22Rv1 (cell line): ENCODE measurements at regions not wholly inside any gene's neighbourhood (a gene's known extent, or its start where the extent isn't known, plus 50 kb on each side); places are given as distances from the start of the nearest gene placed in this dataset.
"Not testable (repeated sequence)": the region's sequence is repeated elsewhere in the genome, so short reads cannot be mapped to it uniquely, and the experiment has no call there.

Source experiments
- H3K27ac ChIP-seq: fragments of 450-650 bp; 2 replicates; pipeline ENCODE4 v1.5.1; 2017
- ZFX ChIP-seq: fragments of 450-650 bp; IDR thresholded peaks from 2 replicates; pipeline ENCODE4 v1.6.1; 2017; ENCODE audit warnings: antibody characterized with exemption, borderline replicate concordance
- TF ChIP-seq, protein P1 (sequence below): fragments of 450-650 bp; IDR thresholded peaks from 2 replicates; pipeline ENCODE4 v1.5.1; 2017; ENCODE audit warnings: mild to moderate bottlenecking

DNA sequence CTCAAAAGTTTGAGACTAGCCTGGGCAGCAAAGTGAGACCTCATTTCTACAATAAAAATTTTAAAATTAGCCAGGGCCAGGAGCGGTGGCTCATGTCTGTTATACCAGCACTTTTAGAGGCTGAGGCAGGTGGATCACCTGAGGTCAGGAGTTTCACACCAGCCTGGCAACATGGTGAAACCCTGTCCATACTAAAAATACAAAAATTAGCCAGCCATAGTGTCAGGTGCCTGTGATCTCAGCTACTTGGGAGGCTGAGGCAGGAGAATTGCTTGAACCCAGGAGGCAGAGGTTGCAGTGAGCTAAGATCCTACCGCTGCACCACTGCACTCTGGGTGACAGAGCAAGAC is 85.1 kb upstream of the MAP4 start:
- not testable (repeated sequence) for H3K27ac ChIP-seq

DNA sequence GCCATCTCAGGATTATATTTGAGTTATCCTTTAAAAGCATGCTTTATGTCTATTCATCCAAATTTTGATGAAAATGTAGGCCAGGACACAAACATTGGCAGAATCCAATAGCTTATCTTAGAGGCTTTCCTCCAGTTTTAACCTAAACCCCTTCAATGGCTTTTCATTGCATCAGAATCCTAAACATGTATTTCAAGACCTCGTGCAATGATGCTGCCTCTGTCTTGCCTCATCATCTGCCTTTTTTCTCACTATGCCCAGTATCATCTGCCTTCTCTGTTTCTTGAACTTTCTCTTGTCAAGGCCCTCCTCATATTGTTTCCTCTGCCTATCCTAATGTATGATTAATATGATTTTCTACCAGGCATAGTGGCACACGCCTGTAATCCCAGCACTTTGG is 76.1 kb upstream of the MAP4 start:
- H3K27ac ChIP-seq = no peak overlapping the region
- TF ChIP-seq ZFX = no peak
- TF ChIP-seq, protein P1, sequence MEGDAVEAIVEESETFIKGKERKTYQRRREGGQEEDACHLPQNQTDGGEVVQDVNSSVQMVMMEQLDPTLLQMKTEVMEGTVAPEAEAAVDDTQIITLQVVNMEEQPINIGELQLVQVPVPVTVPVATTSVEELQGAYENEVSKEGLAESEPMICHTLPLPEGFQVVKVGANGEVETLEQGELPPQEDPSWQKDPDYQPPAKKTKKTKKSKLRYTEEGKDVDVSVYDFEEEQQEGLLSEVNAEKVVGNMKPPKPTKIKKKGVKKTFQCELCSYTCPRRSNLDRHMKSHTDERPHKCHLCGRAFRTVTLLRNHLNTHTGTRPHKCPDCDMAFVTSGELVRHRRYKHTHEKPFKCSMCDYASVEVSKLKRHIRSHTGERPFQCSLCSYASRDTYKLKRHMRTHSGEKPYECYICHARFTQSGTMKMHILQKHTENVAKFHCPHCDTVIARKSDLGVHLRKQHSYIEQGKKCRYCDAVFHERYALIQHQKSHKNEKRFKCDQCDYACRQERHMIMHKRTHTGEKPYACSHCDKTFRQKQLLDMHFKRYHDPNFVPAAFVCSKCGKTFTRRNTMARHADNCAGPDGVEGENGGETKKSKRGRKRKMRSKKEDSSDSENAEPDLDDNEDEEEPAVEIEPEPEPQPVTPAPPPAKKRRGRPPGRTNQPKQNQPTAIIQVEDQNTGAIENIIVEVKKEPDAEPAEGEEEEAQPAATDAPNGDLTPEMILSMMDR = no peak

DNA sequence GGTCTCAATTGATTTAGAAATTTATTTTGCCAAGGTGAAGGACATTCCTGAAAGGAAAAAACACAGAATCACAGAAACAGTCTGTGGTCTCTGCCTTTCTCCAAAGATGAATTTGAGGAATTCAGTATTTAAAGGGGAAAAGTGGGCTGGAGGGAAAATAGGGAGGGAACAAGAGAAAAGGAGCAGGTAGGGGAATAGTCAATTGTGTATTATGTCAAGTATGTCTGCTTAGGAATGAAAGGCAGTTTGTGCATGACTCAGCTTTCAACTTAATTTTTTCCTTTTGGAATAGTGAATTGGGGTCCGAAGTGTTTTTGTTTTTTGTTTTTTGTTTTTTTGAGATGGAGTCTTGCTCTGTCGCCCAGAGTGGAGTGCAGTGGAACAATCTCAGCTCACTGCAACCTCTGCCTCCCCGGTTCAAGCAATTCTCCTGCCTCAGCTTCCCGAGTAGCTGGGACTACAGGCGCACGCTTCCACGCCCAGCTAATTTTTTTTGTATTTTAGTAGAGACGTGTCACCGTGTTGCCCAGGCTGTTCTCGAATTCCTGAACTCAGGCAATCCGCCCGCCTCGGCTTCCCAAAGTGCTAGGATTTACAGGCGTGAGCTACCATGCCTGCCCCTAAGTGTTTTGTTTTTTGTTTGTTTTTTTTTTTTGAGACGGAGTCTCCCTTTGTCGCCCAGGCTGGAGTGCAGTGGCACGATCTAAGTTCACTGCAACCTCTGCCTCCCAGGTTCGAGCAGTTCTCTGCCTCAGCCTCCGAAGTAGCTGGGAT is 74.1 kb upstream of the MAP4 start:
- TF ChIP-seq, protein P1 = no peak
- peak overlapping the region; percentile 94; the same call in 1 of the 2 replicates for H3K27ac ChIP-seq

DNA sequence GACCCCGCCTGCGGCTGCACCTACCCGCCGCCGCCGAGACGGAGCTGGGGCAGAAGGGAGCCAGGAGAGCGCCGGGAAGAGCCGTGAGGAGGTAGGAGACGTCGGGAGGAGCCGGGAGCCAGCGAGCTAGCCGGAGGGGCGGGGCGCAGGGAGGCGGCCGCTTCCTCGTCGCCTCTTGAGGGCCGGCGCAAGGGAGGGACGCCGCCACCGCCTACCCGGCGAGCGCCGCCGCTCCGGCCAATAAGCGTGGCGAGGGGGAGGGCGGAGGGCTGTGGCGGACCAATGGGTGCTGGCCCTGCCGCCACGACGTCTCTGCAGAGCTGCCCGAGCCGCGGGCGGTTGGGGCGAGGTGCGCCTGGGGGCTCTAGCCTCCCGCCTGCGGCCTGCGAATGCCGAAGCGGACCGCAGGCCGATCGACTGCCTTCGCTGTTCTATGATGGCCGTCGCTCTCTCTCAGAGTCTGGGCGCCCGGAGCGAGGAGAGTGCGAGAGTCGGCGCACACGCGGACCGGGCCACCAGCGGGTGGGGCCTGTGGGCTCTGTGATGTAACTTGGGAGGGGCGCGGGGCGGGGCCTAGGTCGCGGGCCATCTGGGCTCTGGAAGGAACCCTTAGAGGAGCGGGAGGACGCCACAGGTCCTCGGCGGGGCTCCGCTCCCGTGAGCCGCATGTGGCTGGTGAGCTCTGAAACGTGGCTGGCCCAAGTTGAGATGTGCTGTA is 72.7 kb upstream of the MAP4 start:
- TF ChIP-seq, protein P1 = peak; percentile 23
- TF ChIP-seq ZFX = no peak
- H3K27ac ChIP-seq = peak overlapping the region; percentile 94

DNA sequence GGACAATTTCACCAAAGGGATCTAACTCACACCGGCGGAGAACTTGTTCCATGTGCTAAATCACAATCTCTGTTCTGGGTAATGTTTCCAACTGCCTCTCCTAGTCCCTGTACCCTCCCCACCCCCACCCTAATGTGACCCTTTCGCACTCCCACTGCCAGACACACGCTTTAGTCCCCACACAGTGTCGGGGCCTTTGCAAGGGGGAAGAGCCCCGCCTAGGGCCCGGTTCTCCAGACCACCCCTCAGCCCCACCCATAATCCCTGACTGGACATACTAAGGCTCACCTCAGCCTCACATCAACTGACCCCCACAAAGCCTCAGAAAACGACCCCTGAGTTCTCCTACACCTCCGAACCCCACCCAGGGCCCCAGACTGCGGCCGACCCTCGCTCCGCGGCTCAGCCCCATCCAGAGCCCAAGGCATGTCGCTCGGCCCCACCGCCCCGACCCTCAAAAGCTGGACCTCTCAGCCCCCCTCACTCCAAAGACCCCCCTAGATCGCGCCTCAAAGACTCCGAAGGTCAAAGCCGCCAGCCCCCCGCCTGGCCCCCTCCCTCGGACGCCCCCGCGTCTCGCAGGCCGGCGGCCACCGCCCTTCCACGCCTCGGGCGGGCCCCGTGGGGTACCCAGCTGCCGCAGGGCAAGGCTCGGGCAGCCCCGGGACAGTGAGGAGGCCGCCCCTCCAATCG is 72.0 kb upstream of the MAP4 start:
- H3K27ac ChIP-seq = peak overlapping the region; percentile 94

DNA sequence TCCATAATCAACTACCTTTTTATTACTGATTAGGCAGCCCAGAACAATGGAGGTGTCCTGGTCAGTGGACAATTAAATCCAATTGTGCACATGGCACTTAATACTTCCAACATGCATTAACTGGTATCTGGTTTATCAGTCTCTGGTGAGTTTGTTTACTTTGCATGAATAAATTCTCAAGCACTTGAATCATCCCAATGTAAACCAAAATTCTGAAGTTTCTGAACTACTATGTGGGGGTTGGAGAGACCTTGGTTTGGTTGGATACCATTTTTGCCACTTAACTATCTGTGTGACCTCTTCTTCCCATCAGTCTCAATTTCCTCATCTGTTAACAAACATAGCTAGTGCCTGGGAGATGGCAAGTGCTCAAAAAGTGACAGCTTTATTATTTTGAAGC is 70.5 kb upstream of the MAP4 start:
- peak overlapping the region; percentile 94 for H3K27ac ChIP-seq
- TF ChIP-seq, protein P1 = no peak
- no peak for TF ChIP-seq ZFX

More for the DNA sequence above, 72.0 kb upstream of the MAP4 start:
- TF ChIP-seq, protein P1 = no peak
- no peak for TF ChIP-seq ZFX

DNA sequence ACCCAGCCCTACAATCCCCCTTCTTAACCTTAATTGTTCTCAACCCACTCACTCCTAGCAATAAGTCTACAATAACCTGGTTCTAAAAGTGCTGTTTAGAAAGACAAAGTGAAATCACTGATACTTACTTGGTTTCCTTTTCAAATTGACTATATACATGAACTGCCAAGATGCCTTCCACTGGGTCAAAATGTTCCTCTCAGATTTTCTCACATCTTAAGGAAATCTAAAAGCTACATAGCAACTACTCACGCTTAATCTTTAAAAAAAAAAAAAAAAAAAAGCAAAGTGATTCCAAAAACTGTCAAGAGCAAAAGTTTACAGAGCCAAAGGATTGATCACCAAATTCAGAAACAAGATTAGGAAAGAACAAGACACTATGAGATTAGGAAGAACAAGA is 68.7 kb upstream of the MAP4 start:
- TF ChIP-seq ZFX = no peak
- TF ChIP-seq, protein P1 = no peak
- H3K27ac ChIP-seq = 0 out of 2 replicates have a peak overlapping the region, but pooled peaks have one; percentile 94
